Endothelial cell of umbilical vein (primary cell): ENCODE measurements at regions not wholly inside any gene's neighbourhood (a gene's known extent, or its start where the extent isn't known, plus 50 kb on each side); places are given as distances from the start of the nearest gene placed in this dataset.
A peak's percentile ranks its signal among the peaks of the same experiment; 100 is the strongest.

ENCODE experiments used
- BruUV-seq: library from RNA; stranded (reverse); fragments of 400-500 nt; replicated peaks from 2 replicates; lab custom pipeline; 2021; lab: Mats Ljungman, UMichigan
- CTCF ChIA-PET: fragments of 300-600, 350-600 bp; sonication (Branson Sonifier 250); formaldehyde crosslinking; loops from one replicate; lab custom pipeline; 2021; ENCODE audit warnings: antibody characterized with exemption, inconsistent platforms; lab: Charles Lee
- POLR2A ChIA-PET: fragments of 300-600, 350-600 bp; sonication (Branson Sonifier 250); formaldehyde crosslinking; loops from one replicate; lab custom pipeline; 2021; ENCODE audit warnings: antibody characterized with exemption, inconsistent platforms; lab: Charles Lee
- DNase-seq: peaks from one replicate; pipeline ENCODE4 v3.0.0-alpha.2; 2011; ENCODE audit warnings: low read depth, low spot score
- FAIRE-seq: peaks from 2 replicates; lab custom pipeline; 2011; peaks lifted over from hg19 to GRCh38; lab: Jason Lieb, UNC
- H2AFZ ChIP-seq: 2 replicates; pipeline ENCODE4 v1.6.0; 2012; ENCODE audit warnings: low read depth, low read length, control low read depth, inconsistent platforms
- H3K27ac ChIP-seq: 2 replicates; pipeline ENCODE4 v1.5.1; 2011; ENCODE audit warnings: low read depth, mild to moderate bottlenecking, control low read depth, low read length, moderate library complexity; ENCODE audit not compliant: insufficient read depth
- H3K27me3 ChIP-seq, 2 experiments: 2 replicates each; pipeline versions ENCODE4 v1.6.0 to v1.6.1; 2011; ENCODE audit warnings: low read length in 2 of 2, mixed read lengths in 1 of 2; ENCODE audit not compliant: control insufficient read depth in 2 of 2, insufficient read depth in 2 of 2
- H3K36me3 ChIP-seq, 2 experiments: 2 replicates in 1 of 2; 3 replicates in 1 of 2; pipeline ENCODE4 v1.5.1; 2011; ENCODE audit warnings: low read length in 2 of 2, mild to moderate bottlenecking in 1 of 2, moderate library complexity in 1 of 2; ENCODE audit not compliant: control insufficient read depth in 2 of 2, insufficient read depth in 2 of 2; ENCODE audit errors: extremely low read depth in 1 of 2
- H3K4me1 ChIP-seq: 3 replicates; pipeline ENCODE4 v1.5.1; 2011; ENCODE audit warnings: mild to moderate bottlenecking, low read length; ENCODE audit not compliant: control insufficient read depth, insufficient read depth; ENCODE audit errors: extremely low read depth
- H3K4me2 ChIP-seq: 2 replicates; pipeline ENCODE4 v1.6.1; 2011; ENCODE audit warnings: low read length, control low read depth, mixed read lengths; ENCODE audit not compliant: insufficient read depth
- H3K4me3 ChIP-seq, 3 experiments: fragments of 200-600 bp in 1 of 3; sonication (generic), shearing (Covaris generic) in 1 of 3; replicated peaks in 1 of 3; 2 replicates each; pipeline ENCODE4 v1.5.1; 2011 to 2016; ENCODE audit warnings: control low read depth in 3 of 3, low read length in 3 of 3, mild to moderate bottlenecking in 2 of 3, inconsistent platforms in 1 of 3, low read depth in 1 of 3, moderate library complexity in 1 of 3; ENCODE audit not compliant: insufficient read depth in 1 of 3
- H3K79me2 ChIP-seq: 2 replicates; pipeline ENCODE4 v1.6.0; 2012; ENCODE audit warnings: low read length, inconsistent platforms; ENCODE audit not compliant: control insufficient read depth, insufficient read depth
- H3K9ac ChIP-seq: replicated peaks from 2 replicates; pipeline ENCODE3; 2011; ENCODE audit warnings: low read length, control low read depth; ENCODE audit not compliant: insufficient read depth; ENCODE audit errors: extremely low read depth
- H3K9me1 ChIP-seq: replicated peaks from 3 replicates; pipeline ENCODE4 v1.6.0; 2011; ENCODE audit warnings: mild to moderate bottlenecking, low read length; ENCODE audit not compliant: control insufficient read depth, insufficient read depth; ENCODE audit errors: extremely low read depth
- H3K9me3 ChIP-seq: replicated peaks from 2 replicates; pipeline ENCODE4 v1.5.1; 2012; ENCODE audit warnings: low read length, inconsistent platforms; ENCODE audit not compliant: control insufficient read depth, insufficient read depth
- H4K20me1 ChIP-seq: replicated peaks from 2 replicates; pipeline ENCODE3; 2011; ENCODE audit warnings: mild to moderate bottlenecking, low read length; ENCODE audit not compliant: control insufficient read depth, insufficient read depth; ENCODE audit errors: extremely low read depth
- EZH2 ChIP-seq: IDR thresholded peaks from 2 replicates; pipeline ENCODE4 v1.6.1; 2012; ENCODE audit warnings: borderline replicate concordance, low read depth, mild to moderate bottlenecking, moderate library complexity, low read length, inconsistent platforms; ENCODE audit not compliant: severe bottlenecking
- FOS ChIP-seq: IDR thresholded peaks from 2 replicates; pipeline ENCODE4 v1.6.1; 2011; ENCODE audit warnings: mild to moderate bottlenecking, low read length, moderate library complexity, borderline replicate concordance; ENCODE audit not compliant: insufficient read depth
- GATA2 ChIP-seq: IDR thresholded peaks from 2 replicates; pipeline ENCODE4 v1.7.0; 2011; ENCODE audit warnings: low read depth, mild to moderate bottlenecking, moderate library complexity, mixed read lengths, low read length; ENCODE audit not compliant: insufficient read length, insufficient read depth
- JUN ChIP-seq: IDR thresholded peaks from 2 replicates; pipeline ENCODE4 v1.6.1; 2011; ENCODE audit warnings: borderline replicate concordance, low read depth; ENCODE audit not compliant: insufficient read length, insufficient read depth
- MYC ChIP-seq: IDR thresholded peaks from one replicate; pipeline ENCODE4 v1.6.1; 2011; ENCODE audit warnings: mild to moderate bottlenecking, low read depth, low read length
- POLR2A ChIP-seq: IDR thresholded peaks from 2 replicates; pipeline ENCODE4 v1.6.1; 2012; ENCODE audit warnings: low read depth, mild to moderate bottlenecking, control low read depth, low read length
- POLR2AphosphoS5 ChIP-seq: IDR thresholded peaks from 2 replicates; pipeline ENCODE4 v1.6.1; 2012; ENCODE audit warnings: low read depth, mild to moderate bottlenecking, control low read depth, low read length, moderate library complexity; ENCODE audit not compliant: insufficient read depth
- dilution Hi-C: fragments of 300-500 bp; cut with MboI; formaldehyde crosslinking; loops from one replicate; pipeline ENCODE4 v1.15.0; 2019; ENCODE audit warnings: low sequenced_read_pairs; ENCODE audit not compliant: extremely low pct_ligation_motif_present
- intact Hi-C: fragments of 100-400 bp; cut with micrococcal nuclease; formaldehyde crosslinking; loops from one replicate; pipeline ENCODE4 v1.10.0; 2022
- TF ChIP-seq, protein P1 (sequence below), 2 donors: IDR thresholded peaks; 1 replicate in 1 of 2; 2 replicates in 1 of 2; pipeline ENCODE4 v1.5.1; 2011; ENCODE audit warnings: low read length in 2 of 2, mild to moderate bottlenecking in 2 of 2, moderate library complexity in 2 of 2, control low read depth in 1 of 2, inconsistent platforms in 1 of 2, low read depth in 1 of 2; ENCODE audit not compliant: insufficient read depth in 1 of 2; ENCODE audit errors: extremely low read depth in 1 of 2
- TF ChIP-seq, protein P2 (sequence below): IDR thresholded peaks from 2 replicates; pipeline ENCODE4 v1.6.1; 2011; ENCODE audit not compliant: insufficient read depth, insufficient read length

DNA sequence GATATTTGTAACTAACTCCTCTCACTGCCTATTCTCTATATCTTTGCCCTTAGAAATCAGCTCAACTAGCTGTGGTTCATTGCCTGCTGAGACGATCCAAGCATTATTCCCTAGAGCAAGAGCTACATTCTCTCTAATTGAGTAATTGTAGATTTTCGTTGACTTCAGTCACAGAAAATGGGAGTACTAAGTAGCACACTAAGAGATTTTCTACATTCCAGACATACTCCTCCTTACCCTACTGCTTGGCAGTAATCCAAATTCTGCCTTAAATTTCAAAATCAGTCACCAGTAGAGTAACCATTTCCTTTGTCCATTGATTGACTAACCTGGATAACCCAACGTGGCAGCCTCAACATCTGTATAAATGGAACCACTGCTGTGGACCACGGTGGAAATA, 1786.8 kb downstream of the SLITRK5 start:
- Histone ChIP-seq H3K4me2 (no peak overlapping the region), H4K20me1 (no peaks in the 10 kb centered on the region), H2AFZ (no peak overlapping the region), H3K9me3 (no peaks in the 10 kb centered on the region), H3K4me1 (peaks cover 21% of the 10 kb centered on the region), H3K79me2 (no peaks in the 10 kb centered on the region), H3K36me3 (no peaks in the 10 kb centered on the region), H3K9ac (no peak overlapping the region), H3K4me3 (no peak overlapping the region), H3K9me1 (no peaks in the 10 kb centered on the region), H3K27me3 (no peaks in the 10 kb centered on the region), H3K27ac (no peak overlapping the region)
- FAIRE-seq: no peak
- TF ChIP-seq, protein P1, sequence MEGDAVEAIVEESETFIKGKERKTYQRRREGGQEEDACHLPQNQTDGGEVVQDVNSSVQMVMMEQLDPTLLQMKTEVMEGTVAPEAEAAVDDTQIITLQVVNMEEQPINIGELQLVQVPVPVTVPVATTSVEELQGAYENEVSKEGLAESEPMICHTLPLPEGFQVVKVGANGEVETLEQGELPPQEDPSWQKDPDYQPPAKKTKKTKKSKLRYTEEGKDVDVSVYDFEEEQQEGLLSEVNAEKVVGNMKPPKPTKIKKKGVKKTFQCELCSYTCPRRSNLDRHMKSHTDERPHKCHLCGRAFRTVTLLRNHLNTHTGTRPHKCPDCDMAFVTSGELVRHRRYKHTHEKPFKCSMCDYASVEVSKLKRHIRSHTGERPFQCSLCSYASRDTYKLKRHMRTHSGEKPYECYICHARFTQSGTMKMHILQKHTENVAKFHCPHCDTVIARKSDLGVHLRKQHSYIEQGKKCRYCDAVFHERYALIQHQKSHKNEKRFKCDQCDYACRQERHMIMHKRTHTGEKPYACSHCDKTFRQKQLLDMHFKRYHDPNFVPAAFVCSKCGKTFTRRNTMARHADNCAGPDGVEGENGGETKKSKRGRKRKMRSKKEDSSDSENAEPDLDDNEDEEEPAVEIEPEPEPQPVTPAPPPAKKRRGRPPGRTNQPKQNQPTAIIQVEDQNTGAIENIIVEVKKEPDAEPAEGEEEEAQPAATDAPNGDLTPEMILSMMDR (IDR thresholded peaks at IDR 0.05; ENCODE audit: extremely low read depth in 1 of 2, insufficient read depth in 1 of 2, low read depth in 1 of 2, low read length in 2 of 2): no peak
- TF ChIP-seq JUN (no peak), POLR2AphosphoS5 (no peak), POLR2A (no peak), FOS (no peak), EZH2 (no peak), MYC (no peak), GATA2 (no peak)
- TF ChIP-seq, protein P2, sequence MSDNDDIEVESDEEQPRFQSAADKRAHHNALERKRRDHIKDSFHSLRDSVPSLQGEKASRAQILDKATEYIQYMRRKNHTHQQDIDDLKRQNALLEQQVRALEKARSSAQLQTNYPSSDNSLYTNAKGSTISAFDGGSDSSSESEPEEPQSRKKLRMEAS: no peak
- intact Hi-C loops (loop anchor here (1.0 kb wide), 1 partner anchor 56 kb away; no protein-coding TSS in a partner anchor), dilution Hi-C loops (no loop called here)
- CTCF ChIA-PET: interaction anchor here (1.0 to 1.3 kb wide), 2 partner anchors 31 to 57 kb away, joined by 3 read pairs; no protein-coding TSS in a partner anchor
- no TSS peak for BruUV-seq
- DNase-seq: peak; percentile 6
- POLR2A ChIA-PET: no interaction called here
